A673 (cell line): ENCODE measurements at regions not wholly inside any gene's neighbourhood (a gene's known extent, or its start where the extent isn't known, plus 50 kb on each side); places are given as distances from the start of the nearest gene placed in this dataset.

ENCODE experiments used
- BruUV-seq: library from RNA; stranded (reverse); fragments of 400-500 nt; replicated peaks from 2 replicates; lab custom pipeline; 2021; lab: Mats Ljungman, UMichigan
- CTCF ChIA-PET: fragments of 300-600 bp; sonication (Branson Sonifier 250); formaldehyde crosslinking; loops from one replicate; lab custom pipeline; 2022; ENCODE audit warnings: antibody characterized with exemption; lab: Charles Lee
- POLR2A ChIA-PET: fragments of 300-600 bp; sonication (Branson Sonifier 250); formaldehyde crosslinking; loops from one replicate; lab custom pipeline; 2022; ENCODE audit warnings: antibody characterized with exemption; ENCODE audit not compliant: low non-redundant PET; lab: Charles Lee
- DNase-seq: peaks from one replicate; pipeline ENCODE4 v3.0.0-alpha.2; 2015; ENCODE audit warnings: low spot score
- H3K27ac ChIP-seq: fragments of 200-600 bp; sonication (generic); 2 replicates; pipeline ENCODE4 v1.5.1; 2016; ENCODE audit warnings: mixed run types, low read depth, mild to moderate bottlenecking, mixed read lengths, antibody characterized with exemption, low read length; ENCODE audit not compliant: poor library complexity, severe bottlenecking
- H3K27me3 ChIP-seq: fragments of 200-600 bp; sonication (generic); replicated peaks from 2 replicates; pipeline ENCODE4 v1.6.1; 2017; ENCODE audit warnings: mixed run types, low read depth, mild to moderate bottlenecking, mixed read lengths, antibody characterized with exemption, low read length; ENCODE audit not compliant: insufficient read depth, poor library complexity
- H3K36me3 ChIP-seq: fragments of 200-600 bp; sonication (generic); 2 replicates; pipeline ENCODE4 v1.6.1; 2016; ENCODE audit warnings: mixed run types, mild to moderate bottlenecking, mixed read lengths, antibody characterized with exemption, low read length; ENCODE audit not compliant: insufficient read depth, poor library complexity, severe bottlenecking
- H3K4me1 ChIP-seq: fragments of 200-600 bp; sonication (generic); 2 replicates; pipeline ENCODE4 v1.6.1; 2017; ENCODE audit warnings: mixed run types, mild to moderate bottlenecking, mixed read lengths, antibody characterized with exemption, low read length; ENCODE audit not compliant: insufficient read depth, poor library complexity, severe bottlenecking
- H3K4me3 ChIP-seq: fragments of 200-600 bp; sonication (generic); 2 replicates; pipeline ENCODE4 v1.5.1; 2016; ENCODE audit warnings: low read depth, mixed run types, mild to moderate bottlenecking, mixed read lengths, low read length; ENCODE audit not compliant: poor library complexity, severe bottlenecking
- H3K9me3 ChIP-seq: fragments of 200-600 bp; sonication (generic); 2 replicates; pipeline ENCODE4 v1.6.1; 2016; ENCODE audit warnings: mixed run types, low read depth, mild to moderate bottlenecking, mixed read lengths, antibody characterized with exemption, low read length; ENCODE audit not compliant: poor library complexity, severe bottlenecking
- EZH2 ChIP-seq: fragments of 200-600 bp; sonication (generic); IDR thresholded peaks from 2 replicates; pipeline ENCODE4 v1.6.1; 2017; ENCODE audit warnings: borderline replicate concordance, low read depth, mild to moderate bottlenecking, mixed read lengths, antibody characterized with exemption, low read length; ENCODE audit not compliant: poor library complexity, severe bottlenecking
- intact Hi-C: fragments of 100-400 bp; cut with micrococcal nuclease; formaldehyde crosslinking; loops from one replicate; pipeline ENCODE4 v1.10.0; 2022; ENCODE audit not compliant: unreplicated experiment
- TF ChIP-seq, protein P1 (sequence below): fragments of 300-800, 200-600 bp; sonication (generic); conservative IDR thresholded peaks from 2 replicates; pipeline ENCODE4 v1.5.1; 2017; ENCODE audit warnings: low read depth, mild to moderate bottlenecking, antibody characterized with exemption, low read length, moderate library complexity, mixed read lengths

DNA sequence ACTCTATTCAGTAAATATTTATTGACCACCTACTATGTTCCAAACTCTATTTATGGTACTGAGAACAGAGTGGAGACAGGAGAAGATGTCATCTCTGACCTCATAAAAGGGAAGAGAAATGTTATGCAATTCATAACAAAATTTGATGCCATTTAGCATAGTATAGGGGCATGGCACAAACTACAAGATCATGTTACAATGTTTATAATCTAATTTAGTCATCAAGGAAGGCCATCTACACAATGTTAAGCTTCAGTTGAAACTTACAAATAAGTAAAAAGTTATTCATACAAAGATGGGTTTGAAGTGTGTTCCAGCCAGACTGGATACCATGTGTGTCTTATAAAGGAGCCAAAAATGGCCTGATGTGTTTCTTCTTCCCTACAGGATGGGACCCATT, 146.8 kb upstream of the CHRM3 start:
- no peak for DNase-seq
- Histone ChIP-seq H3K36me3 (no peaks in the 10 kb centered on the region), H3K4me3 (no peak overlapping the region), H3K4me1 (no peaks in the 10 kb centered on the region), H3K27ac (no peak overlapping the region), H3K9me3 (no peaks in the 10 kb centered on the region), H3K27me3 (no peaks in the 10 kb centered on the region)
- ChIA-PET CTCF (no interaction called here), POLR2A (no interaction called here)
- intact Hi-C loops, result no loop called here
- no TSS peak for BruUV-seq
- TF ChIP-seq, protein P1, sequence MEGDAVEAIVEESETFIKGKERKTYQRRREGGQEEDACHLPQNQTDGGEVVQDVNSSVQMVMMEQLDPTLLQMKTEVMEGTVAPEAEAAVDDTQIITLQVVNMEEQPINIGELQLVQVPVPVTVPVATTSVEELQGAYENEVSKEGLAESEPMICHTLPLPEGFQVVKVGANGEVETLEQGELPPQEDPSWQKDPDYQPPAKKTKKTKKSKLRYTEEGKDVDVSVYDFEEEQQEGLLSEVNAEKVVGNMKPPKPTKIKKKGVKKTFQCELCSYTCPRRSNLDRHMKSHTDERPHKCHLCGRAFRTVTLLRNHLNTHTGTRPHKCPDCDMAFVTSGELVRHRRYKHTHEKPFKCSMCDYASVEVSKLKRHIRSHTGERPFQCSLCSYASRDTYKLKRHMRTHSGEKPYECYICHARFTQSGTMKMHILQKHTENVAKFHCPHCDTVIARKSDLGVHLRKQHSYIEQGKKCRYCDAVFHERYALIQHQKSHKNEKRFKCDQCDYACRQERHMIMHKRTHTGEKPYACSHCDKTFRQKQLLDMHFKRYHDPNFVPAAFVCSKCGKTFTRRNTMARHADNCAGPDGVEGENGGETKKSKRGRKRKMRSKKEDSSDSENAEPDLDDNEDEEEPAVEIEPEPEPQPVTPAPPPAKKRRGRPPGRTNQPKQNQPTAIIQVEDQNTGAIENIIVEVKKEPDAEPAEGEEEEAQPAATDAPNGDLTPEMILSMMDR, result no peak
- TF ChIP-seq EZH2, result no peak

DNA sequence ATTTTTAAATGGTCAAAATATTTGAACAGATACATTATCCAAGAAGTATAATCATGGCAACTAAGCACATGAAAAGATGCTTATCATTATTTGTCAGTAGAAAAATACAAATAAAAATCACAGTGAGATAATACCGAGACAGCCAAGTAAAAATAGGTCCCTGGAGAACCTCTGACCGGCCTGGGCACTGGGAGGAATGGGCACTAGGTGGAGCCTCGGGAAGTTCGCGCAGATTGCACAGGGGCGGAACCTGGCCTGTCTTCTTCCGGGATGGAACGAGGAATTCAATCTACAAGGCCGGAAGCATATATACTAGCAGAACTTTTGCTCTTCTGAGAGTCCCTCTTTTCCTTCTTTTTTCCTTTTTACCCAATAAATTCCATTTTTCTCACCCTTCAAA, 148.5 kb upstream of the CHRM3 start:
- intact Hi-C loops, result no loop called here
- no TSS peak for BruUV-seq
- no peaks in the 10 kb centered on the region for H3K36me3 ChIP-seq
- no peaks in the 10 kb centered on the region for H3K4me1 ChIP-seq
- no peak for DNase-seq
- no peak overlapping the region for H3K27ac ChIP-seq
- no peak overlapping the region for H3K4me3 ChIP-seq
- H3K27me3 ChIP-seq, result no peaks in the 10 kb centered on the region
- ChIA-PET CTCF (no interaction called here), POLR2A (no interaction called here)
- H3K9me3 ChIP-seq, result no peaks in the 10 kb centered on the region
- TF ChIP-seq, protein P1, result no peak
- no peak for TF ChIP-seq EZH2

DNA sequence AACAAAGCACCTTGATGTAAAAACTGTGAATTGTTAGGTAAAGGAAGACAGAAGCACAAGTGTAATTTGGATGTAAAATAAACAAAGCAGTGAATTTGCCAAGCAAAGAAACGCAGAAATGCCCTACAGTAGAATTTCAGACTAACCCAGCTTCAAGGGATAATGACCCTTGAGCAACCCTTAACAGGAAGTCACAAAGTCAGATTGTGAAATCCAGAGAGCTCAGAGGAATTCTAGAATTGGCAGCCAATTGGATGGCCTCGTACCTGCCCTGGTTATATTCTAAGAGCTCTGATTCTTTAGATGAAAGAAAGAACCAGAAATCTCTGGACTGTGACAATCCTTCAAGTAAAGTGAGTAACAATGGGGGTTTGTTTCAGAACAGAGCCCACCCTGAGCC, 152.7 kb upstream of the CHRM3 start:
- H3K27me3 ChIP-seq, result no peaks in the 10 kb centered on the region
- no peaks in the 10 kb centered on the region for H3K36me3 ChIP-seq
- no peak for DNase-seq
- CTCF ChIA-PET, result no interaction called here
- H3K9me3 ChIP-seq, result no peaks in the 10 kb centered on the region
- POLR2A ChIA-PET, result no interaction called here
- H3K27ac ChIP-seq, result no peak overlapping the region
- no TSS peak for BruUV-seq
- TF ChIP-seq, protein P1, result no peak
- TF ChIP-seq EZH2, result no peak
- intact Hi-C loops, result no loop called here
- no peak overlapping the region for H3K4me3 ChIP-seq
- no peaks in the 10 kb centered on the region for H3K4me1 ChIP-seq
